ENCODE measurements at regions not wholly inside any gene's neighbourhood (a gene's known extent, or its start where the extent isn't known, plus 50 kb on each side); places are given as distances from the start of the nearest gene placed in this dataset.

- Histone ChIP-seq H4K20me1 (ENCODE audit: low read depth, low read length) (no peaks in the 10 kb centered on the region), H3K27me3 (ENCODE audit: low read length) (no peaks in the 10 kb centered on the region), H3K9ac (ENCODE audit: low read length) (no peak overlapping the region), H3K4me3 (ENCODE audit: insufficient read depth, low read length, poor library complexity, severe bottlenecking) (no peak overlapping the region), H3K36me3 (ENCODE audit: low read length) (no peaks in the 10 kb centered on the region), H3F3A (ENCODE audit: insufficient read depth) (no peaks in the 10 kb centered on the region), H3K4me2 (ENCODE audit: low read depth, low read length, poor library complexity, severe bottlenecking) (no peak overlapping the region), H3K79me2 (ENCODE audit: insufficient read depth, low read length) (no peaks in the 10 kb centered on the region), H2AFZ (ENCODE audit: low read depth, low read length, severe bottlenecking) (no peak overlapping the region), H3K9me2 (replicated peaks; ENCODE audit: insufficient read depth, low read length) (no peaks in the 10 kb centered on the region), H3K27ac (ENCODE audit: low read depth, low read length) (no peak overlapping the region), H3K9me3 (ENCODE audit: insufficient read depth, low read length) (no peaks in the 10 kb centered on the region)
- TF ChIP-seq EZH2phosphoT487 (conservative IDR thresholded peaks at IDR 0.05; ENCODE audit: low read length) (no peak), CTCF (IDR thresholded peaks at IDR 0.05; ENCODE audit: insufficient read depth, low read length, poor library complexity, severe bottlenecking) (no peak)
These were observed 103.5 kb downstream of the WT1 start for GRCh38 chr11:32331792-32332191.

- no peaks in the 10 kb centered on the region for H3K36me3 ChIP-seq (ENCODE audit: low read length)
- H3K27ac ChIP-seq (ENCODE audit: low read depth, low read length), result no peak overlapping the region
- no peaks in the 10 kb centered on the region for H3K9me2 ChIP-seq (replicated peaks; ENCODE audit: insufficient read depth, low read length)
- H4K20me1 ChIP-seq (ENCODE audit: low read depth, low read length), result no peaks in the 10 kb centered on the region
- H3K79me2 ChIP-seq (ENCODE audit: insufficient read depth, low read length), result no peaks in the 10 kb centered on the region
- no peaks in the 10 kb centered on the region for H3K9me3 ChIP-seq (ENCODE audit: insufficient read depth, low read length)
- TF ChIP-seq CTCF (IDR thresholded peaks at IDR 0.05; ENCODE audit: insufficient read depth, low read length, poor library complexity, severe bottlenecking) (no peak), EZH2phosphoT487 (conservative IDR thresholded peaks at IDR 0.05; ENCODE audit: low read length) (no peak)
- no peaks in the 10 kb centered on the region for H3K27me3 ChIP-seq (ENCODE audit: low read length)
- no peak overlapping the region for H3K4me3 ChIP-seq (ENCODE audit: insufficient read depth, low read length, poor library complexity, severe bottlenecking)
- H3F3A ChIP-seq (ENCODE audit: insufficient read depth), result no peaks in the 10 kb centered on the region
- H3K4me2 ChIP-seq (ENCODE audit: low read depth, low read length, poor library complexity, severe bottlenecking), result no peak overlapping the region
- H2AFZ ChIP-seq (ENCODE audit: low read depth, low read length, severe bottlenecking), result no peak overlapping the region
- no peak overlapping the region for H3K9ac ChIP-seq (ENCODE audit: low read length)
These were observed 102.4 kb downstream of the WT1 start for GRCh38 chr11:32332990-32333319.

- Histone ChIP-seq H3F3A (ENCODE audit: insufficient read depth) (no peaks in the 10 kb centered on the region), H3K9ac (ENCODE audit: low read length) (no peak overlapping the region), H3K36me3 (ENCODE audit: low read length) (no peaks in the 10 kb centered on the region), H3K4me2 (ENCODE audit: low read depth, low read length, poor library complexity, severe bottlenecking) (no peak overlapping the region), H3K4me3 (ENCODE audit: insufficient read depth, low read length, poor library complexity, severe bottlenecking) (no peak overlapping the region), H3K79me2 (ENCODE audit: insufficient read depth, low read length) (no peaks in the 10 kb centered on the region), H3K27ac (ENCODE audit: low read depth, low read length) (no peak overlapping the region), H2AFZ (ENCODE audit: low read depth, low read length, severe bottlenecking) (no peak overlapping the region), H4K20me1 (ENCODE audit: low read depth, low read length) (no peaks in the 10 kb centered on the region), H3K9me3 (ENCODE audit: insufficient read depth, low read length) (no peaks in the 10 kb centered on the region), H3K9me2 (replicated peaks; ENCODE audit: insufficient read depth, low read length) (no peaks in the 10 kb centered on the region), H3K27me3 (ENCODE audit: low read length) (no peaks in the 10 kb centered on the region)
- TF ChIP-seq CTCF (IDR thresholded peaks at IDR 0.05; ENCODE audit: insufficient read depth, low read length, poor library complexity, severe bottlenecking), result no peak
- TF ChIP-seq EZH2phosphoT487 (conservative IDR thresholded peaks at IDR 0.05; ENCODE audit: low read length), result no peak
These were observed 101.9 kb downstream of the WT1 start for GRCh38 chr11:32333320-32333991.
